ENCODE measurements at regions not wholly inside any gene's neighbourhood (a gene's known extent, or its start where the extent isn't known, plus 50 kb on each side); places are given as distances from the start of the nearest gene placed in this dataset.
"Not testable (repeated sequence)": the region's sequence is repeated elsewhere in the genome, so short reads cannot be mapped to it uniquely, and the experiment has no call there.

DNA sequence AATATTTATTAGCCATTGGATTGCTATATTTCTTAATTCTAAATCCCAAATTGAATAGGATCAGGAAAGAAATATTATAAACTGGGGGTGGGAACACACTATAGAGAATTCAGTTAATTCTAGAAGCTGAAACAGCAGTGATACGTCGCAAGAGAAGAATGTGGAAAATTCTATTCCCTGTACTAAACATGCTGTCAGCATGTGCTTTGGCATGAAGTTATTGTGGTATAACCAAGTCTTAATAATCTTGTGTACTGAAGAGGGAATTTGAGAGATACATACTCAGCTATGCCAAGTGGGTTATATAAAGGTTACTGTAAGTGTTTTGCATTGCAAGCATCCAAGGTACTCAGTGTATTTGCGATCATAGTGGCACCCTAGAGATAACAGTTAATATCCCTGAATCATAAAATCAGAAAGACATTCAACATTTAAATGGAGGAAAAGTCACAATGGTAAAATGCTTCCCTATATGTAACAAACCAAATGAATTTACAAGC, 1492.9 kb upstream of the C9orf72 start:
- H3K9me3 ChIP-seq = no peaks in the 10 kb centered on the region
- ATAC-seq = no peak
- H3K27ac ChIP-seq = no peak overlapping the region
- intact Hi-C loops (cut with DNase I) = no loop called here
- no peaks in the 10 kb centered on the region for H3K27me3 ChIP-seq
- no peak overlapping the region for H3K4me3 ChIP-seq
- no peaks in the 10 kb centered on the region for H3K4me1 ChIP-seq
- 45% methylated on average over 3 of the region's 3 CpGs for WGBS (ENCODE audit: insufficient coverage, low coverage, low lambda C conversion rate, missing lambda C conversion rate)
- no peak for DNase-seq
- no peaks in the 10 kb centered on the region for H3K36me3 ChIP-seq
- TF ChIP-seq, protein P1, sequence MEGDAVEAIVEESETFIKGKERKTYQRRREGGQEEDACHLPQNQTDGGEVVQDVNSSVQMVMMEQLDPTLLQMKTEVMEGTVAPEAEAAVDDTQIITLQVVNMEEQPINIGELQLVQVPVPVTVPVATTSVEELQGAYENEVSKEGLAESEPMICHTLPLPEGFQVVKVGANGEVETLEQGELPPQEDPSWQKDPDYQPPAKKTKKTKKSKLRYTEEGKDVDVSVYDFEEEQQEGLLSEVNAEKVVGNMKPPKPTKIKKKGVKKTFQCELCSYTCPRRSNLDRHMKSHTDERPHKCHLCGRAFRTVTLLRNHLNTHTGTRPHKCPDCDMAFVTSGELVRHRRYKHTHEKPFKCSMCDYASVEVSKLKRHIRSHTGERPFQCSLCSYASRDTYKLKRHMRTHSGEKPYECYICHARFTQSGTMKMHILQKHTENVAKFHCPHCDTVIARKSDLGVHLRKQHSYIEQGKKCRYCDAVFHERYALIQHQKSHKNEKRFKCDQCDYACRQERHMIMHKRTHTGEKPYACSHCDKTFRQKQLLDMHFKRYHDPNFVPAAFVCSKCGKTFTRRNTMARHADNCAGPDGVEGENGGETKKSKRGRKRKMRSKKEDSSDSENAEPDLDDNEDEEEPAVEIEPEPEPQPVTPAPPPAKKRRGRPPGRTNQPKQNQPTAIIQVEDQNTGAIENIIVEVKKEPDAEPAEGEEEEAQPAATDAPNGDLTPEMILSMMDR (IDR thresholded peaks at IDR 0.05) = no peak
- TF ChIP-seq POLR2A (IDR thresholded peaks at IDR 0.05) = no peak

DNA sequence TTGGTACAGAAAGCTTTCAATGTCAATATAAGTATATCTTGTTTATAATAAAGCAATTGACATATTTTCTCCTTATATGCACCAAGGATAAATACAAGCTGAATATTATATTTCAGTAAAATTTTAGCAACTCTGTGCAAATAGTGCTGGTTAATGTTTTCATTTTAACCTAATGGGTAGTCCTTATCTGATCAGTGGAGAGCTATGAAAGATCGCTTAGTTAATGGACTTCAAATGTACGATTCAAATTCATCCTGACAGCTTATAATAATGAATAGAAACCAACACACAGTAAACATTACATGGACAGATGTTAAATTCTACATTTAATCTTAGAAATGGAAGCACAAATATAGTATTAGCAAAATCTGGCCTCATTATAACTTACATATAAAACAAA, 1495.2 kb upstream of the C9orf72 start:
- no peak for ATAC-seq

DNA sequence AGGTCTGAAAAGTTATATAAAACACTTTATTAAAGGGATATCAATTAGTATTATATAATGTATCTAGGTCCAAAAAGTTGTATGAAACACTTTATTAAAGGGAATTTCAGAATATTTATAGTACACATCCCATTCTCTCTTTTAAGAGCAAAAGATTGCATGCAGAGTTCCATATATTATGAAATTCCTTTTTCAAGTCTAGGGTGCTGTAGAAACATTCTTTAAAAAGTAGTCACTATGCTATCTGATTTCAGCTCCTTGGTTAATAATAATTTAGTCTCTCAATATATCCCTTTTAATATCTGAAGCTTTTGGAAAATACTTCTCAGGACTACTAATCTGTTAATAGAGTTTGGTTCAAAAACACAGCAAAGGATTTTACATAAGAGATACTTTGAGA, 1496.1 kb upstream of the C9orf72 start:
- no peaks in the 10 kb centered on the region for H3K9me3 ChIP-seq
- no peak overlapping the region for H3K27ac ChIP-seq
- no peaks in the 10 kb centered on the region for H3K27me3 ChIP-seq
- H3K36me3 ChIP-seq = no peaks in the 10 kb centered on the region
- no peaks in the 10 kb centered on the region for H3K4me1 ChIP-seq
- DNase-seq (no peak), ATAC-seq (no peak)
- no peak overlapping the region for H3K4me3 ChIP-seq
- intact Hi-C loops (cut with DNase I) = no loop called here
- TF ChIP-seq, protein P1 (IDR thresholded peaks at IDR 0.05) = no peak
- no peak for TF ChIP-seq POLR2A (IDR thresholded peaks at IDR 0.05)

More for the DNA sequence above, 1495.2 kb upstream of the C9orf72 start:
- H3K27ac ChIP-seq = no peak overlapping the region
- 31% methylated on average over 2 of the region's 2 CpGs for WGBS (ENCODE audit: insufficient coverage, low coverage, low lambda C conversion rate, missing lambda C conversion rate)
- no peaks in the 10 kb centered on the region for H3K9me3 ChIP-seq
- H3K36me3 ChIP-seq = no peaks in the 10 kb centered on the region
- TF ChIP-seq, protein P1 (IDR thresholded peaks at IDR 0.05) = no peak
- TF ChIP-seq POLR2A (IDR thresholded peaks at IDR 0.05) = no peak
- intact Hi-C loops (cut with DNase I) = no loop called here
- H3K27me3 ChIP-seq = no peaks in the 10 kb centered on the region
- H3K4me3 ChIP-seq = no peak overlapping the region
- DNase-seq = no peak
- H3K4me1 ChIP-seq = no peaks in the 10 kb centered on the region

DNA sequence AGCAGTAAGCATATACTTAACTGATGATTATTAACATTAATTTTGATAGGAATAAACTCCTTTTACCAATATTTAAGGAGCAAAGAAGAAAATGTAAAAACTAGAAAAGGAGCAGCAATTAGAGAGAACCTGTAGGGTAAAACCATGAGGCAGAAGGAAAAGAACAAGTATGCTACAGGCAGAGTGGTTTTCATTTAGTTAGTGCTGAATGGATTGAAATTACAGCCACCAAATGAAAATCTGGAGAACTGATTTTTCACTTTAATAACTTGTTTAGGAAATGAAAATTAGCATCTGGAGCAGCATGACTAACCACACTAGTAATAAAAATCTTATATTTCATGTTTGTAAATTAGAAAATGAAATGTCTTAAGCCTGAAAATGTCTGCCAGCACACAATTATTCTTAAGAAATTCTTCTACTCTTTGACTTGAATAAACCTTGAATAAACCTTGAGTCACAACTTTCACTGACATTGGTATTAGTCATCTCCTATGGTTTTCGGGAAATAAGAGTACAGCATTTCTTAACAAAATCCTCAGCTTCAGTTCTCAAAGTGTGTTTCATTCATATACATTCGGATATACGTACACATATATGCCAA, 1504.9 kb upstream of the C9orf72 start:
- 58% methylated on average over 3 of the region's 3 CpGs for WGBS (ENCODE audit: insufficient coverage, low coverage, low lambda C conversion rate, missing lambda C conversion rate)
- no peaks in the 10 kb centered on the region for H3K36me3 ChIP-seq
- no peak overlapping the region for H3K4me3 ChIP-seq
- ATAC-seq (no peak), DNase-seq (no peak)
- no peaks in the 10 kb centered on the region for H3K4me1 ChIP-seq
- no peak overlapping the region for H3K27ac ChIP-seq
- no peaks in the 10 kb centered on the region for H3K9me3 ChIP-seq
- intact Hi-C loops (cut with DNase I) = no loop called here
- no peaks in the 10 kb centered on the region for H3K27me3 ChIP-seq
- TF ChIP-seq, protein P1 (IDR thresholded peaks at IDR 0.05) = no peak
- no peak for TF ChIP-seq POLR2A (IDR thresholded peaks at IDR 0.05)

DNA sequence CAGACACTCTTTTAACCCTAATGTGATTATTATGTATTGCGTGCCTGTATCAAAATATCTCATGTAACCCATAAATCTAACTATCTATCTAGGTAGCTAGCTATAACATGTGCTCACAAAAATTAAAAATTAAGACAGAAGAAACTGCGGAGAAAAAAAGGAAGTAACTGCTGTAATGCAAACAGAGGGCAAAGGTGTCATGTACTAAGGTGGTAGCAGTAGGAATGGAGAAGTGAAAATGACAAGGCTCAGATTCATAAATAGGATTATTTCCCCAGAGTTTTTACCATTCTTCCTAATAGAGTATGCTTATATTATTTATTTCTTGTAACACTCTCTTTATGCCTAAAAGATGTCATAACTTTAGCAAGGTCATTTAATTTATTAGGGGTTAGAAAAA, 1527.5 kb upstream of the C9orf72 start:
- WGBS (ENCODE audit: insufficient coverage, low coverage, low lambda C conversion rate, missing lambda C conversion rate) = 50% methylated on average over 2 of the region's 2 CpGs
- intact Hi-C loops (cut with DNase I) = no loop called here
- ATAC-seq = no peak

DNA sequence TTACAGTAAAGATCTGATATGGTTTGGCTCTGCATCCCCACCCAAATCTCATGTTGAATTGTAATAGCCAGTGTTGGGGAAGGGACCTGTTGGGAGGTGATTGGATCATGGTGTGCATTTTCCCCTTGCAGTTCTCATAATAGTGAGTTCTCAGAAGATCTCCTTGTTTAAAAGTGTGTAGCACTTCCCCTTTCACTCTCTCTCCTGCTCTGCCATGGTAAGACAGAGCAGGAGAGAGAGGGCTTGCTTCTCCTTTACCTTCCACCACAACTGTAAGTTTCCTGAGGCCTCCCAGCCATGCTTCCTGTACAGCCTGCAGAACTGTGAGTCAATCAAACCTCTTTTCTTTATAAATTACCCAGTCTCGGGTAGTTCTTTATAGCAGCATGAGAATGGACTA, 1530.9 kb upstream of the C9orf72 start:
- ATAC-seq = not testable (repeated sequence)

More for the DNA sequence above, 1527.5 kb upstream of the C9orf72 start:
- Histone ChIP-seq H3K4me1 (no peaks in the 10 kb centered on the region), H3K27me3 (no peaks in the 10 kb centered on the region), H3K4me3 (no peak overlapping the region), H3K36me3 (no peaks in the 10 kb centered on the region), H3K27ac (no peak overlapping the region), H3K9me3 (no peaks in the 10 kb centered on the region)
- TF ChIP-seq, protein P1 (IDR thresholded peaks at IDR 0.05) = no peak
- no peak for TF ChIP-seq POLR2A (IDR thresholded peaks at IDR 0.05)
- no peak for DNase-seq

More for the DNA sequence above, 1530.9 kb upstream of the C9orf72 start:
- intact Hi-C loops (cut with DNase I); H3K36me3 ChIP-seq; H3K27ac ChIP-seq; H3K9me3 ChIP-seq; H3K4me3 ChIP-seq; H3K27me3 ChIP-seq; H3K4me1 ChIP-seq; DNase-seq: not testable (repeated sequence)
- WGBS (ENCODE audit: insufficient coverage, low coverage, low lambda C conversion rate, missing lambda C conversion rate) = 15% methylated on average over 1 of the region's 1 CpG

Measured in right lobe of liver (tissue), 6 donors.